PC-9 (cell line): ENCODE measurements at regions not wholly inside any gene's neighbourhood (a gene's known extent, or its start where the extent isn't known, plus 50 kb on each side); places are given as distances from the start of the nearest gene placed in this dataset.

Source experiments
- BruUV-seq: library from RNA; stranded (reverse); fragments of 400-500 nt; replicated peaks from 2 replicates; lab custom pipeline; 2021; lab: Mats Ljungman, UMichigan
- CTCF ChIA-PET: fragments of 300-600 bp; sonication (Branson Sonifier 250); formaldehyde crosslinking; loops from one replicate; lab custom pipeline; 2022; ENCODE audit warnings: antibody characterized with exemption; lab: Charles Lee
- POLR2A ChIA-PET: fragments of 300-600 bp; sonication (Branson Sonifier 250); formaldehyde crosslinking; loops from one replicate; lab custom pipeline; 2022; ENCODE audit warnings: antibody characterized with exemption; ENCODE audit not compliant: unreplicated experiment; lab: Charles Lee
- DNase-seq, 2 experiments: peaks; one replicate each; pipeline versions ENCODE4 v3.0.0 to v3.0.0-alpha.2; 2015 to 2022; ENCODE audit warnings: mixed read lengths in 1 of 2
- H2AFZ ChIP-seq: fragments of 200-600 bp; sonication (generic); 2 replicates; pipeline ENCODE4 v1.8.1; 2017; ENCODE audit warnings: antibody characterized with exemption
- H3F3A ChIP-seq: fragments of 200-600 bp; sonication (generic); 2 replicates; pipeline ENCODE4 v1.8.1; 2017; ENCODE audit warnings: antibody characterized with exemption, mild to moderate bottlenecking, low read depth; ENCODE audit not compliant: insufficient read depth
- H3K27ac ChIP-seq: fragments of 200-600 bp; sonication (generic); 2 replicates; pipeline ENCODE4 v1.6.1; 2016; ENCODE audit warnings: mixed run types
- H3K27me3 ChIP-seq: fragments of 200-600 bp; sonication (generic); 2 replicates; pipeline ENCODE4 v1.6.1; 2016; ENCODE audit warnings: low read depth, mixed run types; ENCODE audit not compliant: insufficient read depth
- H3K36me3 ChIP-seq: fragments of 200-600 bp; sonication (generic); 2 replicates; pipeline ENCODE4 v1.6.1; 2016; ENCODE audit warnings: low read depth, mixed run types
- H3K4me1 ChIP-seq: fragments of 200-600 bp; sonication (generic); replicated peaks from 2 replicates; pipeline ENCODE4 v1.6.1; 2016; ENCODE audit warnings: mixed run types; ENCODE audit not compliant: insufficient read depth
- H3K4me2 ChIP-seq: fragments of 200-600 bp; sonication (generic); 2 replicates; pipeline ENCODE4 v1.6.1; 2017; ENCODE audit warnings: mixed run types
- H3K4me3 ChIP-seq: fragments of 200-600 bp; sonication (generic); 2 replicates; pipeline ENCODE4 v1.6.1; 2016; ENCODE audit warnings: mixed run types
- H3K79me2 ChIP-seq: fragments of 200-600 bp; sonication (generic); 2 replicates; pipeline ENCODE4 v1.6.1; 2017; ENCODE audit warnings: low read depth, mixed run types
- H3K9me2 ChIP-seq: fragments of 200-600 bp; sonication (generic); 2 replicates; pipeline ENCODE4 v1.8.1; 2017; ENCODE audit warnings: mild to moderate bottlenecking; ENCODE audit not compliant: insufficient read depth
- H3K9me3 ChIP-seq: fragments of 200-600 bp; sonication (generic); 2 replicates; pipeline ENCODE4 v1.8.1; 2016; ENCODE audit warnings: low read depth; ENCODE audit not compliant: insufficient read depth
- H4K20me1 ChIP-seq: fragments of 200-600 bp; sonication (generic); 2 replicates; pipeline ENCODE4 v1.8.1; 2017; ENCODE audit not compliant: insufficient read depth
- EZH2 ChIP-seq: fragments of 200-600 bp; sonication (generic); IDR thresholded peaks from 2 replicates; pipeline ENCODE4 v1.8.0; 2017; ENCODE audit warnings: antibody characterized with exemption, low read depth
- intact Hi-C: fragments of 100-400 bp; cut with micrococcal nuclease; formaldehyde crosslinking; loops from one replicate; pipeline ENCODE4 v1.10.0; 2022; ENCODE audit not compliant: unreplicated experiment
- TF ChIP-seq, protein P1 (sequence below): fragments of 200-600 bp; sonication (generic); conservative IDR thresholded peaks from 2 replicates; pipeline ENCODE4 v1.6.1; 2017; ENCODE audit warnings: mixed run types, antibody characterized with exemption, mild to moderate bottlenecking, moderate library complexity

DNA sequence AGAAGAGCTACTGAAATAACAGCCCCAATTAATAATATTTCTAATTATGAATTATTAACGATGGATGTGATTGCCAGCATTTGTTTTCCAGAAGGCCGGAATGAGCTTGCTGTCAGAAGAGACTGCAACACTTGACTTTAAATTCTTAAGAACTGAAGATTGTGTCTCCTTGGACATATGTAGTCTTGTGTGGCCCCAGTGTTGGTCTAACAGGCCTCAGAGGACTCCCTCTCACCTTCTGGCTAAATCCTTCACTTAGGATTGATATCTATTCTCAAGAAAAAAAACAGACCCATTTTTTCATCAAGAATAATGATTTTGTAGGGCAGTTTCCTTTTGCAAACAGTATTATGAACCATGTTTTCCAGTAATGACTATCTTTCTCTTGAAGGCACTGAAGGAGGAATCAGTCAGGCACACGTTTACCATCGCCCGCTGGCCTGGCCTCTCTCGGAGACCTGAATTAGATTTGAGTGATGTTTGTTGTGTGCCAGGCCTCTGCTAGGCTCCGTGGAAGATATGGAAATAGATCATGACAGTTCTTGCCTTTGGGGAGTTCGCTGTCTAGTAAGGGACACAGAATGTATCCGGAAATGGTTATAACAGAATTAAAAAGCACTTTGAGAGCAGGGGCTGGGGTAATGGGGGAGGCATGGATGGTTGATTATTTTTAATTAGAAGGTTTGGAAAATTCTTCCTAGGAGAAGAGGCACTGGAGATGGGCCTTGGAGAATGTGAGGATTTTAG is 258.0 kb downstream of the MYCN start:
- Histone ChIP-seq H3F3A (no peaks in the 10 kb centered on the region), H3K4me2 (no peak overlapping the region), H3K27ac (no peak overlapping the region), H3K4me3 (no peak overlapping the region), H3K79me2 (no peaks in the 10 kb centered on the region), H3K36me3 (no peaks in the 10 kb centered on the region), H3K9me3 (no peaks in the 10 kb centered on the region), H3K9me2 (no peaks in the 10 kb centered on the region), H3K27me3 (peaks cover 30% of the 10 kb centered on the region; the same call in 1 of the 2 replicates), H3K4me1 (no peaks in the 10 kb centered on the region), H2AFZ (no peak overlapping the region), H4K20me1 (no peaks in the 10 kb centered on the region)
- intact Hi-C loops = no loop called here
- no peak for DNase-seq
- TF ChIP-seq, protein P1, sequence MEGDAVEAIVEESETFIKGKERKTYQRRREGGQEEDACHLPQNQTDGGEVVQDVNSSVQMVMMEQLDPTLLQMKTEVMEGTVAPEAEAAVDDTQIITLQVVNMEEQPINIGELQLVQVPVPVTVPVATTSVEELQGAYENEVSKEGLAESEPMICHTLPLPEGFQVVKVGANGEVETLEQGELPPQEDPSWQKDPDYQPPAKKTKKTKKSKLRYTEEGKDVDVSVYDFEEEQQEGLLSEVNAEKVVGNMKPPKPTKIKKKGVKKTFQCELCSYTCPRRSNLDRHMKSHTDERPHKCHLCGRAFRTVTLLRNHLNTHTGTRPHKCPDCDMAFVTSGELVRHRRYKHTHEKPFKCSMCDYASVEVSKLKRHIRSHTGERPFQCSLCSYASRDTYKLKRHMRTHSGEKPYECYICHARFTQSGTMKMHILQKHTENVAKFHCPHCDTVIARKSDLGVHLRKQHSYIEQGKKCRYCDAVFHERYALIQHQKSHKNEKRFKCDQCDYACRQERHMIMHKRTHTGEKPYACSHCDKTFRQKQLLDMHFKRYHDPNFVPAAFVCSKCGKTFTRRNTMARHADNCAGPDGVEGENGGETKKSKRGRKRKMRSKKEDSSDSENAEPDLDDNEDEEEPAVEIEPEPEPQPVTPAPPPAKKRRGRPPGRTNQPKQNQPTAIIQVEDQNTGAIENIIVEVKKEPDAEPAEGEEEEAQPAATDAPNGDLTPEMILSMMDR = no peak
- TF ChIP-seq EZH2 = no peak
- no TSS peak for BruUV-seq
- CTCF ChIA-PET = no interaction called here
- POLR2A ChIA-PET = no interaction called here

DNA sequence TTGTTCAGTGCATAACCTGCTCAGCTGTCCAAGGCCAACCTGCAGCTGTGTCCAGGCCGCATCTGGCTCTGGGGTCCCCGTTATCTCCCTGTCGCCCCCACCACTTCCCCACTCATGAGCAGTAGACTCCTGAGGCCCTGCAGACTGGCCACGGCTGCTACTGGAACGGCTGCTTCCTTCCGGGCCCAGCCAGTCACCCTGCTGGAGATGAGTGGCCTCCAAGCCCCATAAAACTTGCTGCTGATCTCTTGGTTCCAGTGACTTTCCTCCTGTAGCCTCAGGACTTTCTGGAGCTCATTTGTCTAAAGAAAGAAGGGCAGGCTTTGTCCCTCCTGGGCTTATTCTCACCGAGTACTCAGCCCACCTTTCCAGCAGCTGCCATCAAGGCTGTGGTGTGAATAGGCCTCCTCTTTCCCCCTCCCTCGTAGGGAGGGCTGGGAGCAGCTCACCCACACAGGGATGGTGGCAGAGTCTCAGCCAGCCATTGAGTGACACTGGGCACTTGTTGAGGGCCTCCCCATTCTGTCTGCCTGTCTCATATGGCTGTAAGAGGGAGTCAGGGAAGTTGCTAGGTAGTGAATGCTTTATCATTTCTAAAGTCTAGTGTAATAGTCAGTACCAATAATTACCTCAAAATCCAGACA is 257.3 kb downstream of the MYCN start:
- no peak overlapping the region for H3K4me3 ChIP-seq
- intact Hi-C loops = no loop called here
- H3K27ac ChIP-seq = no peak overlapping the region
- POLR2A ChIA-PET = no interaction called here
- no peak overlapping the region for H3K4me2 ChIP-seq
- H3K79me2 ChIP-seq = no peaks in the 10 kb centered on the region
- no peaks in the 10 kb centered on the region for H4K20me1 ChIP-seq
- H3K4me1 ChIP-seq = no peaks in the 10 kb centered on the region
- TF ChIP-seq, protein P1 = no peak
- TF ChIP-seq EZH2 = no peak
- no peaks in the 10 kb centered on the region for H3K36me3 ChIP-seq
- CTCF ChIA-PET = no interaction called here
- no peak overlapping the region for H2AFZ ChIP-seq
- BruUV-seq = no TSS peak
- no peaks in the 10 kb centered on the region for H3F3A ChIP-seq
- H3K9me2 ChIP-seq = no peaks in the 10 kb centered on the region
- peaks cover 34% of the 10 kb centered on the region for H3K27me3 ChIP-seq
- DNase-seq = no peak
- no peaks in the 10 kb centered on the region for H3K9me3 ChIP-seq

DNA sequence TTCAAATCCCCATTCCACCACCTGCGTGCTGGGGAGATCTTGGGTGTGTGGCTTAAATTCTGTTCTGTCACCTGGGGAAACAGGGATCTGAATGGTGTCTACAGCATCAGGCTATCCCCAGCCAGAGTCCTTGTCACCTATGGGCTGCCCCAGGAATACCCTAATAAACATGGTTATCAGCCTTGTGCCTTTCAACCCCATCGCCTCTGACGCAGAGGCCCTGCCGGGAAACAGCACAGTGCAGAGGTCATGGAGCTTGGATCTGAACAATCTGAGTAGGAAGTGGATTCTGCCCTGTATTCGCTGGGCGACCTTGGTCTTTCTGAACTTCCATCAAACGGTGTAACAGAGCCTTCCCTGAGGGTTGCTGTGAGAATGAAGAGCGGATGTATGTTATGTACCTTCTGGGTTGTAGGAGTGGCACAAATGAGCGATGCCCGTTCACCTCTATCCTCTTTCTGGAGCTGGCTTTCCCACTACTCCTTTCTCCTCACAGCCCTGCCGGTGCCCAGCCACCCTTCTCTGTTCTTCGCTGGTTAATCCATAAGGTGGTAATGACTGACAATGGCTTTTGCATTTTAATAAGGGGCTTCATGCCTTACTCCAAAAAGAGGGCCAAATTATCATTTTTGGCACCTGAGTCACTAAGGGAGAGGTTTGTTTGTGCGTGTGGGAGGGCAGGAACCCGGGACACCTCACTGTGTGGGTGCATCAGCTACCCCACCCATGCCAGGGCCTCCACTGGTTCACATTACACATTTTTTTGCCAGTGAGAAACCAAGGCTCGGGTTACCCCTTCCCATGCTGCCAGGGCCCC is 256.5 kb downstream of the MYCN start:
- Histone ChIP-seq H3K4me2 (no peak overlapping the region), H3F3A (no peaks in the 10 kb centered on the region), H3K36me3 (no peaks in the 10 kb centered on the region), H3K9me3 (no peaks in the 10 kb centered on the region), H3K27ac (no peak overlapping the region), H3K79me2 (no peaks in the 10 kb centered on the region), H3K9me2 (no peaks in the 10 kb centered on the region), H3K4me1 (no peaks in the 10 kb centered on the region), H4K20me1 (no peaks in the 10 kb centered on the region), H2AFZ (no peak overlapping the region), H3K27me3 (peaks cover 42% of the 10 kb centered on the region), H3K4me3 (no peak overlapping the region)
- intact Hi-C loops = no loop called here
- BruUV-seq = no TSS peak
- TF ChIP-seq EZH2 = no peak
- TF ChIP-seq, protein P1 = no peak
- POLR2A ChIA-PET = no interaction called here
- CTCF ChIA-PET = no interaction called here
- no peak for DNase-seq
